Colonic mucosa (tissue), 4 donors: ENCODE measurements at regions not wholly inside any gene's neighbourhood (a gene's known extent, or its start where the extent isn't known, plus 50 kb on each side); places are given as distances from the start of the nearest gene placed in this dataset.

Experiments
- DNase-seq: peaks from one replicate; pipeline ENCODE4 v3.0.0-alpha.2; 2020
- H3K27ac ChIP-seq: fragments of 200-600 bp; one replicate; pipeline ENCODE4 v1.8.0; 2021
- H3K27me3 ChIP-seq: fragments of 200-600 bp; one replicate; pipeline ENCODE4 v1.8.0; 2021
- H3K36me3 ChIP-seq: fragments of 200-600 bp; one replicate; pipeline ENCODE4 v1.8.0; 2021
- H3K4me1 ChIP-seq: fragments of 200-600 bp; one replicate; pipeline ENCODE4 v1.8.0; 2021; ENCODE audit warnings: mild to moderate bottlenecking
- H3K4me3 ChIP-seq: fragments of 200-600 bp; one replicate; pipeline ENCODE4 v1.8.0; 2021
- H3K9ac ChIP-seq, 2 donors: one replicate each; pipeline ENCODE4 v1.7.0; 2013; ENCODE audit warnings: control low read depth in 2 of 2, low read depth in 2 of 2, low read length in 2 of 2
- H3K9me3 ChIP-seq: fragments of 200-600 bp; one replicate; pipeline ENCODE4 v1.8.0; 2021
- intact Hi-C: fragments of 100-400 bp; cut with DNase I; formaldehyde crosslinking; loops from one replicate; pipeline ENCODE4 v1.14.1; 2022
- TF ChIP-seq, protein P1 (sequence below): fragments of 200-600 bp; IDR thresholded peaks from one replicate; pipeline ENCODE4 v1.8.0; 2022; ENCODE audit warnings: antibody characterized with exemption, mild to moderate bottlenecking
- donor health status: healthy.
- donor health status: DM: no; HTN: no; CAD: no.
- donor health status: DM: no; HTN: no; CAD: no.

DNA sequence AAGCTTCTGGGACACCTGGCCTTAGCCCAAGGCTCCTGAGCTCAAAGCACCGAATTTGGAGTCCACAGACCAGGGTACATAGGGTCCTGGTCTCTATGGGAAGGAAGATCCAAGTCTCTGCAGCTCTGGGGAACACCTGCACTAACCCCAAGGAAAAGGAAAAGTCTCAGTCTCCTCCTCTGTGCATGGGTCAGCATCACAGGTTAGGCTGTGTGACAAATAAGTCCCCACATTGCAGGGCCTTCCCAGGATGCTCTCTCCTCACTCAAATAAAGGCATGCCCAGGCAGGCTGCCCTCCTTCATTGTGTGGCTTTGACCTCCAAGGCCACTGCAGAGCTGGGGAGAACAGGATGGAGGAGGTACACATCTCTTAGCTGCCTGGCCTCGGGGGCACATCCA, 121.0 kb upstream of the ZMIZ1 start:
- Histone ChIP-seq H3K9me3 (no peaks in the 10 kb centered on the region), H3K36me3 (no peaks in the 10 kb centered on the region), H3K4me3 (no peak overlapping the region), H3K27me3 (no peaks in the 10 kb centered on the region), H3K27ac (no peak overlapping the region), H3K4me1 (no peaks in the 10 kb centered on the region), H3K9ac (no peak overlapping the region)
- TF ChIP-seq, protein P1, sequence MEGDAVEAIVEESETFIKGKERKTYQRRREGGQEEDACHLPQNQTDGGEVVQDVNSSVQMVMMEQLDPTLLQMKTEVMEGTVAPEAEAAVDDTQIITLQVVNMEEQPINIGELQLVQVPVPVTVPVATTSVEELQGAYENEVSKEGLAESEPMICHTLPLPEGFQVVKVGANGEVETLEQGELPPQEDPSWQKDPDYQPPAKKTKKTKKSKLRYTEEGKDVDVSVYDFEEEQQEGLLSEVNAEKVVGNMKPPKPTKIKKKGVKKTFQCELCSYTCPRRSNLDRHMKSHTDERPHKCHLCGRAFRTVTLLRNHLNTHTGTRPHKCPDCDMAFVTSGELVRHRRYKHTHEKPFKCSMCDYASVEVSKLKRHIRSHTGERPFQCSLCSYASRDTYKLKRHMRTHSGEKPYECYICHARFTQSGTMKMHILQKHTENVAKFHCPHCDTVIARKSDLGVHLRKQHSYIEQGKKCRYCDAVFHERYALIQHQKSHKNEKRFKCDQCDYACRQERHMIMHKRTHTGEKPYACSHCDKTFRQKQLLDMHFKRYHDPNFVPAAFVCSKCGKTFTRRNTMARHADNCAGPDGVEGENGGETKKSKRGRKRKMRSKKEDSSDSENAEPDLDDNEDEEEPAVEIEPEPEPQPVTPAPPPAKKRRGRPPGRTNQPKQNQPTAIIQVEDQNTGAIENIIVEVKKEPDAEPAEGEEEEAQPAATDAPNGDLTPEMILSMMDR = no peak
- intact Hi-C loops = no loop called here
- DNase-seq = no peak

DNA sequence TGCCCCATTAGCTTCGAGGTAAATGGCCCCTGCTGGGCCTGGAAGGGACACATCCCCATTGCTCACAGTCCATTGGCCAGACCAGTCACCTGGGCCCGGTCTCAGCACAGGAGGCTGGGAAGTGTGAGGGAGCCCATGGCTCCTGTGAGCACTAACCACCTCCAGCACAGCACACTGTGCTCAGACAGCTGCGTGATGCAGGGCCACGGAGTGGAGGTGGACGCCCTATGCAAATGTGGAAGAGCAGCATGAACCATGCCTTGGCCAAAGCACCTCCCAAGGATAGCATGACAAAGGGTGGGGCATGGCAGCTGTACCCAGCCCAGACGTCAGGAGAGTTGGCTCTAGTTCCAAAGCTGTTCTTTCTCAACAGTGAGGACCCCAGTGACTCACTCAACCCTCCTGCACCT, 120.1 kb upstream of the ZMIZ1 start:
- no peaks in the 10 kb centered on the region for H3K27me3 ChIP-seq
- H3K9ac ChIP-seq = no peak overlapping the region
- H3K27ac ChIP-seq = no peak overlapping the region
- intact Hi-C loops = no loop called here
- TF ChIP-seq, protein P1 = no peak
- no peak overlapping the region for H3K4me3 ChIP-seq
- no peaks in the 10 kb centered on the region for H3K9me3 ChIP-seq
- no peaks in the 10 kb centered on the region for H3K4me1 ChIP-seq
- H3K36me3 ChIP-seq = no peaks in the 10 kb centered on the region
- DNase-seq = no peak

DNA sequence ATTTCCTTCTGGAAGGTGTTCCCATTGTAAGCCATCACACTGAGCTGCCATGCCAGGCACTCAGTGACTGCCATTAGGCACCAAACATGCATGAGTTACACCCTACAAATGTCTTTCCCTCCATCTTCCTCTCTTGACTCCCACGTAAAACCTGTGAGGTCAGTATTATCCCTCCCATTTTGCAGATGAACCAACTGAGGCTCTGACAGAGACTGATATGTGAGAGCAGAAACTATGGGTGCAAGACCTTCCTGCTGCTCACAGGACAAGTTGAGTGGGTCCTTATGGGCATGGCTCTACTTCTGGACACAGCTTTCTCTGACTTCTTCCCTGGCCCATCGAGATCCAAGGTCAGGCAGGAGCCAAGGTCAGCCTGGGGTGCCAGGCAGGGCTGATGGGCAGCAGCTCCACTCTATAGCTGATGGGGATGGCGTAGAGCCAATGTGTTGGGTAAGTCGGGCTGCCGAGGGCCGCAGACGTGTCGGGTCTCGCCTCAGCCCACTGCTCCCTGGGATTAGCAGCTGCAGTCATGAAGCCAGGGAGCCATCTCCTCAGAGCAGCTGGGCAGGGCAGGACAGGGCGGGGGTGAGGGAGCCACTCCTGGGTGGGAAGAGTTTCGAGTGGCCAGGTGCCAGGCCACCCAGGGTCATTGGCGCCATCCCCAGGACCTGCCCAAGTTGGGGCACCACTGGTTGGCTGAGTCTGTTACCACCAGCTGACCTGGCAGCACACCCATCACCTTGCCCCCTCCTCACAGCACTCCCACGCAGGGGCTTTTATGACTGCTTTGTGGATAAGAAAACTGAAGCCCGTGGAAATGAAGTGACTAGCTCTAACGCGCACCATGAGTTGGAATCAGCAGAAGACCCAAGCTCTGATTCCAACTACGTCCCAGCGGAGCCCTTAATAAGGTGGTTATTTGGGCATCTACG, 117.8 kb upstream of the ZMIZ1 start:
- H3K4me1 ChIP-seq = no peaks in the 10 kb centered on the region
- H3K9ac ChIP-seq = no peak overlapping the region
- intact Hi-C loops = no loop called here
- no peaks in the 10 kb centered on the region for H3K27me3 ChIP-seq
- no peak for DNase-seq
- TF ChIP-seq, protein P1 = no peak
- no peaks in the 10 kb centered on the region for H3K36me3 ChIP-seq
- H3K9me3 ChIP-seq = no peaks in the 10 kb centered on the region
- no peak overlapping the region for H3K27ac ChIP-seq
- H3K4me3 ChIP-seq = no peak overlapping the region

DNA sequence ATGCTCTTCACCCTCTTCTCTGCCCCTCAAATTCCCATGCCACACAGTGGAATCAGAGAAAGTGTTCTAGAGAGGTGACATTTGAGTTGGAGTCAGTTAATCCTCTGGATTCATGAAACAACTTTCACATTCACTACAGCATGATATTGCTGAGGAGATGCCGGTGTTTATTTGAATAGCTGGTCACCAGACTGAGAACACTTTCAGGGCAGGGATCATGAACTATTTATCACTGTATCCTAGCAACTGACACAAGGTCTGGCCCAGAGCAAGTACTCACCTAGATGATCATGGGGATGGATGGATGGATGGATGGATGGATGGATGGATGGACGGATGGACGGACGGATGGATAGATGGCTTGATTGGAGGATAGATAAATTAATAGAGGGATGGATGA, 116.7 kb upstream of the ZMIZ1 start:
- no peaks in the 10 kb centered on the region for H3K4me1 ChIP-seq

DNA sequence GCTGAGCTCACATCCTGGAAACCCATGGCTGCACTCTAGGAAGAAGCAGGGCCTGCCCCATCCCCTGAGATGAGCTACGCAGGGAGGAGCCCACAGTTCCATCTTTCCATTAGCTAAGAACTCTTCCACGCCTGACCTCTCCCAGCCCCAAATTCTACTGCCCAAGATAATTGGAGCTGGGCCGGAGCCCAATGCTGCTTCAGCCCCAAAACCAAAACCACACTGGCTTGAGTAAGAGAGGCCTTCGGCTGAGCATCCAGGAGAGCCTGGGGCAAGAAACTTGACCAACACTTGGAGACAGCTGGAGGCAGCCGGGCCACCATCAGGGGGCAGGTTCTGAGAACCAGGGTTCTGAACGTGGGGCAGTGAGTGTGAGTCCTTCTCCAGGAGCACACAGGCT, 116.1 kb upstream of the ZMIZ1 start:
- DNase-seq = no peak
- no peaks in the 10 kb centered on the region for H3K36me3 ChIP-seq

More for the DNA sequence above, 116.7 kb upstream of the ZMIZ1 start:
- DNase-seq = no peak
- TF ChIP-seq, protein P1 = no peak
- H3K9ac ChIP-seq = no peak overlapping the region
- H3K27ac ChIP-seq = no peak overlapping the region
- no peaks in the 10 kb centered on the region for H3K27me3 ChIP-seq
- no peaks in the 10 kb centered on the region for H3K36me3 ChIP-seq
- H3K4me3 ChIP-seq = no peak overlapping the region
- intact Hi-C loops = no loop called here
- H3K9me3 ChIP-seq = no peaks in the 10 kb centered on the region

More for the DNA sequence above, 116.1 kb upstream of the ZMIZ1 start:
- H3K4me3 ChIP-seq = no peak overlapping the region
- TF ChIP-seq, protein P1 = no peak
- H3K9ac ChIP-seq = no peak overlapping the region
- H3K27ac ChIP-seq = no peak overlapping the region
- intact Hi-C loops = no loop called here
- no peaks in the 10 kb centered on the region for H3K9me3 ChIP-seq
- no peaks in the 10 kb centered on the region for H3K4me1 ChIP-seq
- no peaks in the 10 kb centered on the region for H3K27me3 ChIP-seq
